ENCODE measurements at regions not wholly inside any gene's neighbourhood (a gene's known extent, or its start where the extent isn't known, plus 50 kb on each side); places are given as distances from the start of the nearest gene placed in this dataset.

- no peak overlapping the region for H3K27ac ChIP-seq
Observed at GRCh38 chr15:70348226-70348543, 250.5 kb upstream of the TLE3 start.

GRCh38 chr15:70347321-70348225 is 249.9 kb upstream of the TLE3 start:
- Histone ChIP-seq H3K27ac (no peak overlapping the region), H3K27me3 (no peaks in the 10 kb centered on the region), H3K36me3 (no peaks in the 10 kb centered on the region), H3K9me3 (no peaks in the 10 kb centered on the region), H3K4me3 (no peak overlapping the region), H3K4me1 (peaks cover 3 to 12% of the 10 kb centered on the region in 2 donors)
- intact Hi-C loops (cut with DNase I; ENCODE audit: low total_unique reads): no loop called here
- peak in 1 of 2 donors; percentile 5 for DNase-seq (ENCODE audit: low spot score in 2 of 2)
- TF ChIP-seq POLR2A (IDR thresholded peaks at IDR 0.05) (no peak), POLR2AphosphoS5 (IDR thresholded peaks at IDR 0.05) (no peak), CTCF (IDR thresholded peaks at IDR 0.05) (no peak)

More at GRCh38 chr15:70348226-70348543, 250.5 kb upstream of the TLE3 start:
- no peaks in the 10 kb centered on the region for H3K27me3 ChIP-seq
- no peaks in the 10 kb centered on the region for H3K36me3 ChIP-seq
- no peak for TF ChIP-seq POLR2AphosphoS5 (IDR thresholded peaks at IDR 0.05)
- TF ChIP-seq POLR2A (IDR thresholded peaks at IDR 0.05): no peak
- no peak for TF ChIP-seq CTCF (IDR thresholded peaks at IDR 0.05)
- H3K4me3 ChIP-seq: no peak overlapping the region
- no peaks in the 10 kb centered on the region for H3K9me3 ChIP-seq
- DNase-seq (ENCODE audit: low spot score in 2 of 2): peak in 1 of 2 donors; percentile 11
- intact Hi-C loops (cut with DNase I; ENCODE audit: low total_unique reads): no loop called here
- H3K4me1 ChIP-seq: peaks cover 3 to 12% of the 10 kb centered on the region in 2 donors

- no peak overlapping the region for H3K4me3 ChIP-seq
- intact Hi-C loops (cut with DNase I; ENCODE audit: low total_unique reads): no loop called here
- peak in 1 of 2 donors; percentile 12 for DNase-seq (ENCODE audit: low spot score in 2 of 2)
- no peak for TF ChIP-seq CTCF (IDR thresholded peaks at IDR 0.05)
- TF ChIP-seq POLR2A (IDR thresholded peaks at IDR 0.05): no peak
- TF ChIP-seq POLR2AphosphoS5 (IDR thresholded peaks at IDR 0.05): no peak
- no peaks in the 10 kb centered on the region for H3K36me3 ChIP-seq
- H3K27me3 ChIP-seq: no peaks in the 10 kb centered on the region
- H3K4me1 ChIP-seq: peaks cover 3 to 12% of the 10 kb centered on the region in 2 donors
- H3K27ac ChIP-seq: no peak overlapping the region
- H3K9me3 ChIP-seq: no peaks in the 10 kb centered on the region
Observed at GRCh38 chr15:70345251-70346019, 247.7 kb upstream of the TLE3 start.

GRCh38 chr15:70344666-70345065 is 246.9 kb upstream of the TLE3 start:
- H3K36me3 ChIP-seq: no peaks in the 10 kb centered on the region
- intact Hi-C loops (cut with DNase I; ENCODE audit: low total_unique reads): no loop called here
- no peak for TF ChIP-seq POLR2A (IDR thresholded peaks at IDR 0.05)
- TF ChIP-seq POLR2AphosphoS5 (IDR thresholded peaks at IDR 0.05): no peak
- TF ChIP-seq CTCF (IDR thresholded peaks at IDR 0.05): no peak
- no peak overlapping the region for H3K4me3 ChIP-seq
- H3K9me3 ChIP-seq: no peaks in the 10 kb centered on the region
- H3K27ac ChIP-seq: no peak overlapping the region
- H3K27me3 ChIP-seq: no peaks in the 10 kb centered on the region
- peak in 1 of 2 donors; percentile 22 for DNase-seq (ENCODE audit: low spot score in 2 of 2)
- peaks cover 3 to 12% of the 10 kb centered on the region in 2 donors for H3K4me1 ChIP-seq
